ENCODE measurements at regions not wholly inside any gene's neighbourhood (a gene's known extent, or its start where the extent isn't known, plus 50 kb on each side); places are given as distances from the start of the nearest gene placed in this dataset.
A peak's percentile ranks its signal among the peaks of the same experiment; 100 is the strongest.
"Not testable (repeated sequence)": the region's sequence is repeated elsewhere in the genome, so short reads cannot be mapped to it uniquely, and the experiment has no call there.

GRCh38 chr6:27129917-27130316, 117.6 kb upstream of the PRSS16 start:
- POLR2A ChIA-PET, result interaction anchor here (0.6 to 5.8 kb wide), 2 partner anchors 17 to 73 kb away, joined by 5 to 226 read pairs; a partner anchor contains a TSS
- peaks cover 37% of the 10 kb centered on the region; the same call in 2 of the 3 replicates for H3K4me1 ChIP-seq
- no peak for DNase-seq (ENCODE audit: low read depth in 1 of 2, low spot score in 1 of 2)
- WGBS (ENCODE audit: missing lambda C conversion rate), result 81% methylated on average over 8 of the region's 8 CpGs
- no peak for TF ChIP-seq ZC3H11A (IDR thresholded peaks at IDR 0.05)
- no peak for TF ChIP-seq KDM5A (IDR thresholded peaks at IDR 0.05)
- TF ChIP-seq MAX (IDR thresholded peaks at IDR 0.05), result no peak
- no peak for TF ChIP-seq CHD4 (IDR thresholded peaks at IDR 0.05; ENCODE audit: borderline replicate concordance)
- no peak for TF ChIP-seq MAFK (IDR thresholded peaks at IDR 0.05; ENCODE audit: partially characterized antibody)
- no peak for FAIRE-seq
- no peak for ATAC-seq
- H3K9me3 ChIP-seq, result no peaks in the 10 kb centered on the region
- peak overlapping the region; percentile 85 for H3K4me2 ChIP-seq
- peak overlapping the region; percentile 82 to 91 for H3K27ac ChIP-seq
- no peak overlapping the region for H3K4me3 ChIP-seq
- CTCF ChIA-PET, result no interaction called here

- ATAC-seq (no peak), DNase-seq (ENCODE audit: low read depth in 1 of 2, low spot score in 1 of 2) (no peak), FAIRE-seq (no peak)
- H3K4me3 ChIP-seq, result peak overlapping the region; percentile 75
- POLR2A ChIA-PET, result interaction anchor here (0.6 to 5.8 kb wide), 5 partner anchors 16 to 1007 kb away, joined by 3 to 226 read pairs (median 6); a partner anchor contains a TSS
- peak overlapping the region; percentile 82 to 91 for H3K27ac ChIP-seq
- CTCF ChIA-PET, result no interaction called here
- H3K4me1 ChIP-seq, result peaks cover 40% of the 10 kb centered on the region; the same call in 2 of the 3 replicates
- TF ChIP-seq HMGXB4 (CRISPR knock-in tag; IDR thresholded peaks at IDR 0.05; ENCODE audit: borderline replicate concordance) (no peak), KDM5A (IDR thresholded peaks at IDR 0.05) (no peak), ELK1 (IDR thresholded peaks at IDR 0.05; ENCODE audit: low read depth, low read length) (no peak), KDM1A (IDR thresholded peaks at IDR 0.05; ENCODE audit: low read depth) (no peak), TFCP2L1 (CRISPR knock-in tag; IDR thresholded peaks at IDR 0.05) (no peak), FOXS1 (CRISPR knock-in tag; IDR thresholded peaks at IDR 0.05) (no peak), FOSB (CRISPR knock-in tag; IDR thresholded peaks at IDR 0.05) (no peak), CTCF (IDR thresholded peaks at IDR 0.05) (no peak), CHD4 (IDR thresholded peaks at IDR 0.05; ENCODE audit: borderline replicate concordance) (no peak), NR3C1 (IDR thresholded peaks at IDR 0.05) (no peak)
- 9% methylated on average over 7 of the region's 7 CpGs for WGBS (ENCODE audit: missing lambda C conversion rate)
- H3K4me2 ChIP-seq, result peak overlapping the region; percentile 85
- H3K9me3 ChIP-seq, result no peaks in the 10 kb centered on the region
Measured at GRCh38 chr6:27130668-27131428, 116.7 kb upstream of the PRSS16 start.

GRCh38 chr6:27132282-27132531, 115.3 kb upstream of the PRSS16 start:
- ChIA-PET CTCF (interaction anchor here (1.2 kb wide), 1 partner anchor 15 kb away, joined by 4 read pairs; a partner anchor contains a TSS), POLR2A (interaction anchor here (0.5 to 5.8 kb wide), 16 partner anchors 14 to 1112 kb away, joined by 3 to 226 read pairs (median 4); a partner anchor contains a TSS)
- Histone ChIP-seq H3K4me3 (peak overlapping the region; percentile 75), H3K4me2 (peak overlapping the region; percentile 85), H3K27ac (peak overlapping the region; percentile 82 to 91), H3K4me1 (peaks cover 41% of the 10 kb centered on the region)
- TF ChIP-seq BCL3 (IDR thresholded peaks at IDR 0.05), result peak; percentile 12; the same call in 2 of the 3 replicates
- FAIRE-seq; H3K9me3 ChIP-seq; DNase-seq (ENCODE audit: low read depth in 1 of 2, low spot score in 1 of 2): not testable (repeated sequence)
- 0% methylated on average over 8 of the region's 14 CpGs for WGBS (ENCODE audit: missing lambda C conversion rate)
- ATAC-seq, result peak; percentile 8 to 28; a peak in 4 of 6 replicates

Data from A549 (cell line).